Daoy (cell line): ENCODE measurements at regions not wholly inside any gene's neighbourhood (a gene's known extent, or its start where the extent isn't known, plus 50 kb on each side); places are given as distances from the start of the nearest gene placed in this dataset.

Experiments
- DNase-seq: peaks from one replicate; pipeline ENCODE4 v3.0.0-alpha.2; 2015; ENCODE audit warnings: low read depth

DNA sequence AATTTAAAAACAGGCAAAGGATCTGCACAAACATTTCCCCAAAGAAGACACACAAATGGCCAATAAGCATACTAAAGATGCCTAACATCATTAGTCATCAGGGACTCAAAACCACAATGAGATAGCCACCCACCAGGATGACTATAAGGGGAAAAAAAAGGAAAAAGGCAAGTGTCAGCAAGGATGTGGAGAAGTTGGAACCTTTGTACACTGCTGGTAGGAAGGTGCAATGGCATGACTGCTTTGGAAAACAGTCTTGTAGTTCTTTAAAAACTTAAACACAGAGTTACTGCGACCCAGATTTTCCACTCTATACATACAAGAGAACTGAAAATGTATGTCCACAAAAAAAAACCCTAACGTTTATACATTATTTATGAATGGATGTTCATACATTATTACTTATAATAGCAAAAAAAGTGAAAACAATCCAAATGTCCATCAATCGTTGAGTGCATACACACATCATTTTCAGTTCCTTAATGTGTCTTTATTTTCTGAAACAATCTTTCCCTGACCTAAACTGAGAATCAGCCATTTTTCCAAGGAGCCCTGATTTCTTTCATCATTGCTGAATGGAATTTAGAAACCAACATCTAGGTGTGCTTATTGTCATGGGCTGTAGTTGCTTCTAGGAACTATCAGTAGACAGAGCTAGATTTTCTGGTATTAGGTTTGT is 64.7 kb upstream of the TLK1 start:
- DNase-seq = peak; percentile 86

DNA sequence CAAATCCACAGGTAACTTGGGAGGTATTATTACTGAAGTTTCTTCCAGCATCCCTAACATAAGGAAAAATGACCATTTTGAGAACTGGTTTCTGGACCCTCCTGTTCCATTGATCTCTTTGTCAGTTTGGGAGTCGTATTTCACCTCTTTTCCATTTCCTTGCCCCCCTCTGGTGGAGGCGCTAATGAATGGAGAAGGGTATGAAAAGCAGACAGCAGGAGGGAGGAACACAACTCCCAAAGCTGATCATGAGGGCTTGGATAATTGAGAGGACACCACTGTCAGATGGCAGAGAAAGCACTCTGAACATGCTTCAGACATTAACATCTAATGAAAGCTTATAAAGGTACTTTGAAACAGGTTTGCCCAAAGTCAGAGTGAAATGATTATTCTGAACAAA is 56.6 kb upstream of the TLK1 start:
- no peak for DNase-seq

DNA sequence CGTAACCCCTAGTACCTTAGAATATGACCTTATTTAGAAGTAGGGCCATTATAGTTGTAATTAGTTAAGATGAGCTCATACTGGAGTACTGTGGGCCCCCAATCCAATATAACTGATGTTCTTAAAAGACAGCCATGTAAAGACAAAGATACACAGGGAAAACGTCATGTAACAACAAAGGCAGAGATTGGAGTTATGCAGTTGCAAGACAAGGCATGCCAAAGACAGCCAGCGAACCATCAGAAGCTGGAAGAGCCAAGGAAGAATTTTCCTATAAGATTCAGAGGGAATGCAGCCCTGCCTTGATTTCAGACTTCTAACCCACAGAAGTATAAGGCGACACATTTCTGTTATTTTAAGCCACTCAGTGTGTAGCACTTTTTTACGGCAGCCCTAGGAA is 55.9 kb upstream of the TLK1 start:
- no peak for DNase-seq

DNA sequence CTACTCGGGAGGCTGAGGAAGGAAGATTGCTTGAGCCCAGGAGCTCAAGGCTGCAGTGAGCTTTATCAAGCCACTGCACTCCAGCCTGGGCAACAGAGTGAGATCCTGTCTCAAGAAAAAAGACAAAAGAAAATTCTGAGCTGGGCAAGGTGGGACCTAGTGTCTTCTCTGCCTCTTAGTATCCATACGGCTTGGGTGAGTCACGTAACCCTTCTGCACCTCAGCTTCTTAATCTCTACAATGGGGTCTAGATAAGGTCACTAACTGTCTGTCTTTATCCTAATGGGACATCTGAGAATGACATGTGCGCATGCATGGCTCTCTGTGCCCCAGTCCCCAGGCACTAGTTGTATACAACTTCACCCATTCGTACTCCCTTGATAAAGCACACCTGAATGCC is 53.4 kb upstream of the TLK1 start:
- no peak for DNase-seq

DNA sequence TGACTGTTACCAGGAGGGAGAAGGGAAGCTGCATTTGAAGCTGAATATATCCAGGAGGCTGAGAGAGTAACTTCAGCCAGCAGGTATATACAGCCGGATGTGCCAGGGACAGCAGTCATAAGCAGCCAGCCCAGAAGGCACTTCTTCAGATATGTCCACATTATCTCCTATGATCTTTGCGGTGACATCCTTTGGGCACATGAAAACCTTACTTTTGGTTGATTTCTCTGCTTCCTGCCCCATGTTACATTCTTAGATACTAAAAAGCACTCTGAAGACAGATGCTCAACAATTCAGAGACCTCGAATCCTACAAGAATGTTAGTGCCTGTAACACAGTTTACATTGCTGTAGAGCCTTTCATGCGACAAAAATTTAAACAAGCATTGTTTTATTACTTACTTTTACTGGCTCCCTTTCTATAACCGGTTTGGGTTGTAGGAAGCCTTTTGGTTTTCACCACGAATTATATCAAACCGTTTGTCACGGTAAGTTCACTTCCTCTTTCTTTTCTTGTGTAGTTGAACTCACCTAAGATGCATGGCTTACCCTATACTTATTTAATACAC is 50.3 kb upstream of the TLK1 start:
- no peak for DNase-seq
